Keratinocyte (primary cell): ENCODE measurements at regions not wholly inside any gene's neighbourhood (a gene's known extent, or its start where the extent isn't known, plus 50 kb on each side); places are given as distances from the start of the nearest gene placed in this dataset.

Experiments
- CTCF ChIP-seq, 3 experiments: IDR thresholded peaks in 1 of 3; conservative IDR thresholded peaks in 1 of 3; optimal IDR thresholded peaks in 1 of 3; 2 replicates in 2 of 3; 3 replicates in 1 of 3; pipeline versions ENCODE3 to v1.5.1; 2011; ENCODE audit warnings: low read length in 3 of 3, mild to moderate bottlenecking in 3 of 3, moderate library complexity in 2 of 3, control low read depth in 1 of 3, inconsistent platforms in 1 of 3; ENCODE audit not compliant: insufficient read depth in 2 of 3; ENCODE audit errors: extremely low read depth in 1 of 3
- EZH2 ChIP-seq: IDR thresholded peaks from one replicate; pipeline ENCODE4 v1.6.1; 2012; ENCODE audit warnings: inconsistent platforms, mild to moderate bottlenecking, low read length, moderate library complexity

- TF ChIP-seq CTCF (optimal IDR thresholded peaks at IDR 0.05 in 1 of 3, IDR thresholded peaks at IDR 0.05 in 1 of 3, conservative IDR thresholded peaks at IDR 0.05 in 1 of 3; ENCODE audit: extremely low read depth in 1 of 3, insufficient read depth in 2 of 3, low read length in 3 of 3) (no peak), EZH2 (no peak)
These were observed 92.6 kb upstream of the IRX4 start for GRCh38 chr5:1975406-1975715.
